ENCODE measurements at regions not wholly inside any gene's neighbourhood (a gene's known extent, or its start where the extent isn't known, plus 50 kb on each side); places are given as distances from the start of the nearest gene placed in this dataset.
A peak's percentile ranks its signal among the peaks of the same experiment; 100 is the strongest.
"Not testable (repeated sequence)": the region's sequence is repeated elsewhere in the genome, so short reads cannot be mapped to it uniquely, and the experiment has no call there.

GRCh38 chr5:142235870-142236672 is 88.8 kb downstream of the SPRY4 start:
- H3K4me1 ChIP-seq (replicated peaks in 1 of 2) = no peaks in the 10 kb centered on the region
- intact Hi-C loops (cut with DNase I) = no loop called here
- H3K4me3 ChIP-seq = no peak overlapping the region
- no peaks in the 10 kb centered on the region for H3K27me3 ChIP-seq
- TF ChIP-seq POLR2A (IDR thresholded peaks at IDR 0.05) (no peak), CTCF (IDR thresholded peaks at IDR 0.05) (no peak)
- DNase-seq = no peak
- H3K27ac ChIP-seq = no peak overlapping the region
- no peaks in the 10 kb centered on the region for H3K9me3 ChIP-seq (replicated peaks in 1 of 3)
- 84 to 86% (median 86%) methylated on average over 20 to 24 of the region's 24 CpGs for WGBS, 4 donors
- no peaks in the 10 kb centered on the region for H3K36me3 ChIP-seq (replicated peaks in 1 of 2)

- TF ChIP-seq POLR2A (IDR thresholded peaks at IDR 0.05) (no peak), CTCF (IDR thresholded peaks at IDR 0.05) (no peak)
- no peaks in the 10 kb centered on the region for H3K9me3 ChIP-seq (replicated peaks in 1 of 3)
- no peak overlapping the region for H3K27ac ChIP-seq
- 64 to 78% (median 73%) methylated on average over 13 to 14 of the region's 14 CpGs for WGBS, 4 donors
- peak in 1 of 7 donors; percentile 20 for DNase-seq
- H3K36me3 ChIP-seq (replicated peaks in 1 of 2) = no peaks in the 10 kb centered on the region
- intact Hi-C loops (cut with DNase I) = no loop called here
- H3K4me1 ChIP-seq (replicated peaks in 1 of 2) = no peaks in the 10 kb centered on the region
- no peaks in the 10 kb centered on the region for H3K27me3 ChIP-seq
- H3K4me3 ChIP-seq = no peak overlapping the region
Observed at GRCh38 chr5:142235050-142235797, 89.6 kb downstream of the SPRY4 start.

- H3K4me1 ChIP-seq (replicated peaks in 1 of 2) = no peaks in the 10 kb centered on the region
- no peaks in the 10 kb centered on the region for H3K9me3 ChIP-seq (replicated peaks in 1 of 3)
- H3K4me3 ChIP-seq = no peak overlapping the region
- H3K27me3 ChIP-seq = no peaks in the 10 kb centered on the region
- no peak for DNase-seq
- H3K27ac ChIP-seq = no peak overlapping the region
- intact Hi-C loops (cut with DNase I) = no loop called here
- no peak for TF ChIP-seq POLR2A (IDR thresholded peaks at IDR 0.05)
- no peak for TF ChIP-seq CTCF (IDR thresholded peaks at IDR 0.05)
- no peaks in the 10 kb centered on the region for H3K36me3 ChIP-seq (replicated peaks in 1 of 2)
- 85 to 87% (median 87%) methylated on average over 16 of the region's 16 CpGs for WGBS, 4 donors
Observed at GRCh38 chr5:142233083-142234032, 91.5 kb downstream of the SPRY4 start.

GRCh38 chr5:142230949-142231348 is 93.9 kb downstream of the SPRY4 start:
- H3K27ac ChIP-seq; H3K36me3 ChIP-seq (replicated peaks in 1 of 2); H3K4me3 ChIP-seq; H3K9me3 ChIP-seq (replicated peaks in 1 of 3); H3K4me1 ChIP-seq (replicated peaks in 1 of 2); intact Hi-C loops (cut with DNase I); DNase-seq; H3K27me3 ChIP-seq: not testable (repeated sequence)
- 91 to 97% (median 93%) methylated on average over 4 of the region's 4 CpGs for WGBS, 4 donors

All from adrenal gland (tissue), 9 donors.